CD14-positive monocyte (primary cell): ENCODE measurements at regions not wholly inside any gene's neighbourhood (a gene's known extent, or its start where the extent isn't known, plus 50 kb on each side); places are given as distances from the start of the nearest gene placed in this dataset.

Source experiments
- DNase-seq, 3 donors: peaks; one replicate each; pipeline ENCODE4 v3.0.0-alpha.2; 2011 to 2022
- H2AFZ ChIP-seq: 2 replicates; pipeline ENCODE4 v1.6.0; 2012; ENCODE audit warnings: mild to moderate bottlenecking, low read depth, low read length, inconsistent platforms; ENCODE audit not compliant: insufficient read depth, poor library complexity, severe bottlenecking
- H3K27ac ChIP-seq, 2 donors: 1 replicate in 1 of 2; 2 replicates in 1 of 2; pipeline ENCODE4 v1.5.1; 2012 to 2013; ENCODE audit warnings: low read length in 2 of 2, control low read depth in 1 of 2, inconsistent platforms in 1 of 2, low read depth in 1 of 2, mild to moderate bottlenecking in 1 of 2
- H3K27me3 ChIP-seq, 2 donors: one replicate each; pipeline versions ENCODE4 v1.6.0 to v1.6.1; 2011 to 2013; ENCODE audit warnings: low read length in 2 of 2; ENCODE audit not compliant: control insufficient read depth in 2 of 2, insufficient read depth in 2 of 2
- H3K36me3 ChIP-seq, 2 donors: replicated peaks in 1 of 2; 1 replicate in 1 of 2; 2 replicates in 1 of 2; pipeline versions ENCODE4 v1.5.1 to v1.6.1; 2012 to 2013; ENCODE audit warnings: low read length in 2 of 2, control low read depth in 1 of 2, inconsistent platforms in 1 of 2, mild to moderate bottlenecking in 1 of 2; ENCODE audit not compliant: insufficient read depth in 2 of 2, control insufficient read depth in 1 of 2
- H3K4me1 ChIP-seq, 2 donors: 1 replicate in 1 of 2; 2 replicates in 1 of 2; pipeline versions ENCODE4 v1.5.1 to v1.6.1; 2012 to 2013; ENCODE audit warnings: low read length in 2 of 2, control low read depth in 1 of 2, inconsistent platforms in 1 of 2, mild to moderate bottlenecking in 1 of 2, moderate library complexity in 1 of 2; ENCODE audit not compliant: insufficient read depth in 2 of 2, control insufficient read depth in 1 of 2
- H3K4me2 ChIP-seq: replicated peaks from 2 replicates; pipeline ENCODE3; 2012; ENCODE audit warnings: low read length, moderate library complexity, mild to moderate bottlenecking; ENCODE audit not compliant: poor library complexity, severe bottlenecking; ENCODE audit errors: extremely low read depth
- H3K4me3 ChIP-seq, 3 experiments: fragments of 200-600 bp in 1 of 3; sonication (generic) in 1 of 3; replicated peaks in 1 of 3; 1 replicate in 2 of 3; 2 replicates in 1 of 3; pipeline ENCODE4 v1.5.1; 2011 to 2013; ENCODE audit warnings: low read length in 3 of 3, mild to moderate bottlenecking in 3 of 3, control low read depth in 2 of 3, low read depth in 2 of 3, inconsistent platforms in 1 of 3, moderate library complexity in 1 of 3
- H3K79me2 ChIP-seq: 2 replicates; pipeline ENCODE4 v1.6.0; 2012; ENCODE audit warnings: mild to moderate bottlenecking, control low read depth, inconsistent platforms, low read length, moderate library complexity; ENCODE audit not compliant: insufficient read depth
- H3K9ac ChIP-seq: 2 replicates; pipeline ENCODE4 v1.6.0; 2017; ENCODE audit warnings: low read length, mild to moderate bottlenecking; ENCODE audit not compliant: insufficient read depth, poor library complexity, severe bottlenecking
- H3K9me3 ChIP-seq, 2 donors: replicated peaks in 1 of 2; 1 replicate in 1 of 2; 2 replicates in 1 of 2; pipeline versions ENCODE4 v1.5.1 to v1.6.1; 2012 to 2013; ENCODE audit warnings: low read length in 2 of 2, control low read depth in 1 of 2; ENCODE audit not compliant: control insufficient read depth in 1 of 2, insufficient read depth in 1 of 2
- H4K20me1 ChIP-seq: 2 replicates; pipeline ENCODE4 v1.6.0; 2012; ENCODE audit warnings: mild to moderate bottlenecking, low read length, control low read depth, moderate library complexity; ENCODE audit not compliant: insufficient read depth
- H3K27ac Mint-ChIP-seq, 7 donors: one replicate each; pipeline ENCODE4 v1.8.0; 2020; ENCODE audit warnings: mild to moderate bottlenecking in 7 of 7, mixed read lengths in 7 of 7, moderate library complexity in 6 of 7, inconsistent platforms in 2 of 7
- H3K27me3 Mint-ChIP-seq, 3 donors: one replicate each; pipeline ENCODE4 v1.8.0; 2021 to 2022; ENCODE audit warnings: low read depth in 3 of 3, mild to moderate bottlenecking in 3 of 3, mixed read lengths in 3 of 3, moderate library complexity in 3 of 3, inconsistent platforms in 1 of 3
- H3K36me3 Mint-ChIP-seq, 2 donors: one replicate each; pipeline ENCODE4 v1.8.0; 2020; ENCODE audit warnings: mixed read lengths in 2 of 2, inconsistent platforms in 1 of 2, mild to moderate bottlenecking in 1 of 2
- H3K4me1 Mint-ChIP-seq: one replicate; pipeline ENCODE4 v1.8.0; 2020; ENCODE audit warnings: mild to moderate bottlenecking, mixed read lengths
- H3K4me3 Mint-ChIP-seq, 2 donors: one replicate each; pipeline ENCODE4 v1.8.0; 2020; ENCODE audit warnings: mild to moderate bottlenecking in 2 of 2, mixed read lengths in 2 of 2, moderate library complexity in 1 of 2
- H3K9me3 Mint-ChIP-seq, 7 donors: one replicate each; pipeline ENCODE4 v1.8.0; 2020 to 2022; ENCODE audit warnings: mixed read lengths in 7 of 7, mild to moderate bottlenecking in 6 of 7, moderate library complexity in 6 of 7, inconsistent platforms in 2 of 7
- CTCF ChIP-seq: fragments of 200-600 bp; IDR thresholded peaks from one replicate; pipeline ENCODE4 v1.8.0; 2022; ENCODE audit warnings: antibody characterized with exemption, mild to moderate bottlenecking
- WGBS: methylation state at CpG from one replicate; pipeline ENCODE4 v1.1.5; 2013; ENCODE audit warnings: missing lambda C conversion rate; ENCODE audit not compliant: insufficient coverage; 5-methylcytosine and 5-hydroxymethylcytosine counted together
- intact Hi-C, 2 donors: fragments of 100-400 bp; cut with micrococcal nuclease; formaldehyde crosslinking; loops; one replicate each; pipeline versions ENCODE4 v1.15.0 to v1.15.1; 2023

DNA sequence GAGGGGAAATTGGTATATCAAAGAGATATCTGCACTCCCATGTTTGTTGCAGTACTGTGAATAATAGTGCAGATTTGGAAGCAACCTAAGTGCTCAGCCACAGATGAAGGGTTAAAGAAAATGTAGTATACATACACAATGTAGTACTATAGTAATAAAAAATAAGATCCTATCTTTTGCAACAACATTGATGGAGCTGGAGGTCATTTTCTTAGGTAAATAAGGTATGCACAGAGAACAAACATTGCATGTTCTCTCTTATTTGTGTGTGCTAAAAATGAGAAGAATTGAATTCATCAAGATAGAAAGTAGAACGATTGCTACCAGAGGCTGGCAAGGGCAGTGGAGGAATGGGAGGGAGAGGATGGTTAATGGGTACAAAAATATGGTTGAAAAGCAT, 117.9 kb upstream of the TRAM1L1 start:
- intact Hi-C loops = no loop called here
- no peaks in the 10 kb centered on the region for H3K36me3 Mint-ChIP-seq

GRCh38 chr4:117210551-117210950, 125.2 kb upstream of the TRAM1L1 start:
- Mint-ChIP-seq H3K9me3 (peaks cover 0 to 2% (median 0%) of the 10 kb centered on the region in 7 donors), H3K27ac (no peak overlapping the region), H3K4me3 (no peak overlapping the region), H3K36me3 (no peaks in the 10 kb centered on the region), H3K4me1 (no peaks in the 10 kb centered on the region), H3K27me3 (no peaks in the 10 kb centered on the region)
- DNase-seq = no peak
- no peak overlapping the region for H3K27ac ChIP-seq
- WGBS = no CpG with 5 or more reads among the region's 1 CpG
- TF ChIP-seq CTCF = no peak
- no peaks in the 10 kb centered on the region for H3K9me3 ChIP-seq
- H3K9ac ChIP-seq = no peak overlapping the region
- H4K20me1 ChIP-seq = no peaks in the 10 kb centered on the region
- H2AFZ ChIP-seq = no peak overlapping the region
- H3K4me3 ChIP-seq = no peak overlapping the region
- H3K36me3 ChIP-seq = no peaks in the 10 kb centered on the region
- H3K4me2 ChIP-seq = no peak overlapping the region
- no peaks in the 10 kb centered on the region for H3K79me2 ChIP-seq
- no peaks in the 10 kb centered on the region for H3K27me3 ChIP-seq
- no peaks in the 10 kb centered on the region for H3K4me1 ChIP-seq
- intact Hi-C loops = no loop called here

More for the DNA sequence above, 117.9 kb upstream of the TRAM1L1 start:
- H3K4me1 ChIP-seq = no peaks in the 10 kb centered on the region
- Mint-ChIP-seq H3K9me3 (peaks cover 0 to 4% (median 0%) of the 10 kb centered on the region in 7 donors), H3K27ac (no peak overlapping the region), H3K4me1 (no peaks in the 10 kb centered on the region), H3K4me3 (no peak overlapping the region), H3K27me3 (no peaks in the 10 kb centered on the region)
- H3K36me3 ChIP-seq = no peaks in the 10 kb centered on the region
- DNase-seq = no peak
- no peak overlapping the region for H3K4me3 ChIP-seq
- H3K79me2 ChIP-seq = no peaks in the 10 kb centered on the region
- H3K27me3 ChIP-seq = no peaks in the 10 kb centered on the region
- no peak overlapping the region for H3K4me2 ChIP-seq
- no peaks in the 10 kb centered on the region for H4K20me1 ChIP-seq
- TF ChIP-seq CTCF = no peak
- WGBS = no CpG with 5 or more reads among the region's 1 CpG
- H3K27ac ChIP-seq = no peak overlapping the region
- no peak overlapping the region for H3K9ac ChIP-seq
- peaks cover 0 to 3% of the 10 kb centered on the region in 2 donors for H3K9me3 ChIP-seq
- no peak overlapping the region for H2AFZ ChIP-seq
